ENCODE measurements at regions not wholly inside any gene's neighbourhood (a gene's known extent, or its start where the extent isn't known, plus 50 kb on each side); places are given as distances from the start of the nearest gene placed in this dataset.

- TF ChIP-seq CTCF (conservative IDR thresholded peaks at IDR 0.05; ENCODE audit: low read depth, low read length), result no peak
- TF ChIP-seq POLR2A (IDR thresholded peaks at IDR 0.05; ENCODE audit: low read depth, low read length), result no peak
- no peak for TF ChIP-seq CHD1 (IDR thresholded peaks at IDR 0.05; ENCODE audit: low read depth, low read length)
- TF ChIP-seq RFX5 (IDR thresholded peaks at IDR 0.05; ENCODE audit: low read depth, low read length), result no peak
These were observed 299.4 kb upstream of the NOVA1 start for GRCh38 chr14:26897196-26897595.

Measured in IMR-90 (cell line).